HG02870 (cell line): ENCODE measurements at regions not wholly inside any gene's neighbourhood (a gene's known extent, or its start where the extent isn't known, plus 50 kb on each side); places are given as distances from the start of the nearest gene placed in this dataset.

ENCODE experiments used
- ATAC-seq: cut with Tn5 transposase; IDR thresholded peaks from one replicate; pipeline ENCODE4 v1.9.1; 2021; ENCODE audit warnings: mild to moderate bottlenecking, moderate library complexity; ENCODE audit not compliant: unreplicated experiment

GRCh38 chr2:38174131-38174530 is 98.2 kb upstream of the CYP1B1 start:
- ATAC-seq, result no peak

GRCh38 chr2:38173683-38174082 is 97.7 kb upstream of the CYP1B1 start:
- ATAC-seq, result no peak

- ATAC-seq, result no peak
Measured at GRCh38 chr2:38171208-38171855, 95.4 kb upstream of the CYP1B1 start.

GRCh38 chr2:38170733-38171132 is 94.8 kb upstream of the CYP1B1 start:
- ATAC-seq, result no peak

GRCh38 chr2:38170067-38170466 is 94.1 kb upstream of the CYP1B1 start:
- no peak for ATAC-seq

GRCh38 chr2:38168710-38169480 is 92.9 kb upstream of the CYP1B1 start:
- ATAC-seq, result no peak

DNA sequence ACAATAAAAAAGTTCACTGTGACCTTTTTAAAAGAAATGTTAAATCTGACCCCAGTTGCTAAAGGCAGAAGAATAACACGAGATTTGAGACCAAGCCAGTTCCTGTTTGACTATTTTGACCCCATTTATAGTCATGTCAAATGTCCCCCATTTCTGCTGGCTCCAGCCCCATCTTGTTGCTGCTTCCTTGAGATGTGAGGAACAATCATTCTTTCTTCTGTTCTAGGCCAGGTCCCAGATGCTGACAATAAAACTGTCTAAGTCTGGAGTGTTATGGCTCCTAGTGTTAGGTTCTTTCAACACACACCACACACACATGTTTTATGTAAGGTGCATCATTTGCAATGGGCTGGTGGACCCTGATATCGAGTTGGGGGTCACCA is 92.0 kb upstream of the CYP1B1 start:
- ATAC-seq, result no peak

GRCh38 chr2:38165698-38166097 is 89.7 kb upstream of the CYP1B1 start:
- ATAC-seq, result no peak

DNA sequence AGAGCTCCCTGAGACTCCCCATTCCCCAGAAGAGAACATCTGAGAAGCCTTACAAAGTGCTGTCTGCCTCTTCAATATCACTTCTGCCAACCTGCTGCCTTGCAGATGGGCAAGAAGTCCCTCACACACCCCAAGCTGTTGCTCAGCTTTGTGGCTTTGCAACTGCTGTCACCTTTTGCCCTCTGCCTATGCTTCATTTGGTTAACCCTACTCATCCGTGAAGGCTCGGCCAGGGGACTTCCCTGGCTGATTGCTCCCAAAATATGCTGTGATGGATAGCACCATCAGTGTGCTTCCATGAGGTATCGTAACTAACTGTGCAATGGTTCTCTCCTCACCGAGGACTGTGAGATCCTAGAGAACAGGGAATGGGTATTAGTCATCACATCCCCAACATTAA is 88.9 kb upstream of the CYP1B1 start:
- ATAC-seq, result no peak

DNA sequence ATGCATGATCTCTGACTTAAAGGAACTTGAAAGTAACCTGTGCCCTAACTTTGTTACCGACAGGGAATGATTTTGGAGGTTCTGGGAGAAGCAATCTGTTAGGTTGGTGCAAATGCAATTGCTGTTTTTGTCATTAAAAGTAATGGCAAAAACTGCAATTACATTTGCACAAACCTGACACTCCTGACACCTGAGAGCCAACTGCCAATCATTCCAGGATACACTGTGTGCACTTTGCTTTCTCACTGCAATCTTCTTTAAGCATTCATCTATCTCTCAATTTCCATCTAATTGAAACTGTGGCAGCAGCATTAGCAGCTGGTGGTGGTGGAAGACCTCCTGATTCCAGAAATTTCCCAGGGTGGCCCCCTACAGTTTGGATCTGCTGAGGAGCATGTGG is 87.6 kb upstream of the CYP1B1 start:
- no peak for ATAC-seq

- no peak for ATAC-seq
Measured at GRCh38 chr2:38163006-38163405, 87.1 kb upstream of the CYP1B1 start.

DNA sequence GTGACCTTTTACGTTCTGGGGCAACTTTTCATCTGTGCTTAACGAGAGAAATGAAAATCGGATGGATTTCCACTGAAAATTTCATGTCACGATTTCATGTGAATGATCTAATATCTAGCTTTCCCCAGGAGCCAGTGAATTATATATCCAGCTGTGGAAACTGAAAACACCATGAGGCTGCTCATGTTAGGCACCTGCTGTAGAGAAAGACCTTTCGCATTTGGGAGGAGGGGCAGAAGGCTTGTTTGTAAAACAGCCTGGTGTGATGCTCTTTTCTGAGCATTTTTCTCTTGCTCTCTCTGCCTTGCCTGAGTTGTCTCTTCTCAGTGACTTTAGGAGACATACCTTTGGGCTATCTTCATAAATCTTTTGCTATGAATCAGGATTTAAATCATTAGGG is 84.6 kb upstream of the CYP1B1 start:
- no peak for ATAC-seq

GRCh38 chr2:38159597-38159996 is 83.6 kb upstream of the CYP1B1 start:
- ATAC-seq, result no peak

GRCh38 chr2:38159191-38159590 is 83.2 kb upstream of the CYP1B1 start:
- ATAC-seq, result no peak

- no peak for ATAC-seq
Measured at GRCh38 chr2:38158378-38159118, 82.6 kb upstream of the CYP1B1 start.

GRCh38 chr2:38156436-38156835 is 80.5 kb upstream of the CYP1B1 start:
- no peak for ATAC-seq

DNA sequence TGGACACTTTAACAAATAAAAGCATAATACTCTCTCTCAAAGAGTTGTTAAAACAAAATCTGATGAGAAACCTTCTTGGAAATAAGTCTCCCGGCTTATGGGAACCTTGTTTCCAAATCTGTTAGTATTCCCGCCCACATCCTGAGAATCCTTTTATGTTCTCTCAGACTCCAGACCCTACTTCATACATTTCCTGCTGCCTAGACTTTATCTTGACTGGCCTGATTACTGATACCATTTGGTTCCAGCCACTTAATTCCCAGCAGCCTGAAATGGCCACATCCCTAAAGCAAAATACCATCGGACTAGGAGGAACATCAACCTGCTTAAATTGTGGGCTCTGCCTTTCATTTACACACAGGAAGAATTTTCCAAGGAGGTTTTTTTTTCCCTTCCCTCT is 79.1 kb upstream of the CYP1B1 start:
- no peak for ATAC-seq

DNA sequence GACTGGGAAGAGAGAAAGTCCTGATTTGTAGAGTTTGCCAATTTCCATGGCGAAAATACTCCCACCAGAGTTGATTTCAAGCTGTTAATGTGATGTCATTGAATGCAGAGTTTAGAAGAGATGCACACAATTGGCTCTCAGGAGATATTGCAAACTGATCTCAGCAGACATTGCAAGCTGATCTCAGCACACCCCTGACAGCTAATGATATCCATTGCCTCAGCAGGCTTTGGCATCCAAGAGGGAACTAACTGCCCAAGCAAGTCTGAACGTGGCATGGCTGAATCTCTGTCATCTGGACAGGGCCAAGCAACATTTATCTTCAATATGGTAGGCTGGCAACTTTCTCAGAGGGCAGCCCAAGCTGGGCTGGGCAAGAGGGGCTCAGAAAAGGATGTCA is 78.4 kb upstream of the CYP1B1 start:
- ATAC-seq, result no peak

DNA sequence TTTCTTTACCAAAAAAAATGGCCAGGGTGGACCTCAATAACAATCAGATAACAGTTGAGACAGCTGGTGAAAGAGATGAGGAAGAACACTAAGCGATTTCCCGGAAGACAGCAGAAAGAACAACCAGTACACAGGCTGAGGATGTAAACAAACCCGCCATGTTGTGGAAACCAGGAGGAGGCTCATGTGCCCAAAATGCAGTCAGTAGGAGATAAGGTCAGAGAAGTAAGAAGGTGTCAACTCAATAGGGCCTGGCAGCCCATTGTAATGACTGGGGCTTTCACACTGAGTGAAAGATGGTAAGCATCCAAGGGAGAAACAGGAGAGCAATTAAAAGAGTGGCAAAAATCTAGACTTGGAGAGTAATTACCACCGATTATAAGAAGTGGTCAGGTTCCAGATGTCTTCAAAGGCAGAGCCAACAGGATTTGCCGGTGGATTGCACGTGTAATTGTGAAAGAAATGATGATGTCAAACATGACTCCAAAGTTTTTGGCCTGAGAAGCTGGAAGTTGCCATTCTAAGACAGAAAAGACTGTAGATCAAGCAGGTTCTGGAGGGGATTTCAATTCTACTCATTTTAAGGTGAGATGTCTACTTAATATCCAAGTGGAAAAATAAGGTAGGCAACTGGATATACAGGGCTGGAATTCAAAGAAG is 77.7 kb upstream of the CYP1B1 start:
- ATAC-seq, result no peak

- no peak for ATAC-seq
Measured at GRCh38 chr2:38152913-38153312, 77.0 kb upstream of the CYP1B1 start.

DNA sequence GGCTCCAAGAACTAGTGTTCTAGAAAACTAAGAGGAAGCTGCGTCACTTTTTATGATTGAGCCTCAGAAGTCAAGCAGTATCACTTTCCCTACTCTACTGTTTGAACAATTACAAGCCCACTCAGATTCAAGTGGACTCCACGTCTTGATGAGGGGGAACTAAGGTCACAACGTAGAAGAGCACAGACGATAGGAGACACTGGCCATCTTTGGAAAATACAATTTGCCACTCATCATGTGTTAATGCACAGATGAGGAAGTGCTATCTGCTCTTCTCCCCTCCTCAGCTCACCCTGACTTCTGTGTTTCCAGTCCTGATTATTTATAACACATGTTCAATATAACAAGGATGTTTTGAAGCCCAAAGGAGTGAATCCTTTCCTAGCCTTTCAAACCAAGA is 76.1 kb upstream of the CYP1B1 start:
- no peak for ATAC-seq

DNA sequence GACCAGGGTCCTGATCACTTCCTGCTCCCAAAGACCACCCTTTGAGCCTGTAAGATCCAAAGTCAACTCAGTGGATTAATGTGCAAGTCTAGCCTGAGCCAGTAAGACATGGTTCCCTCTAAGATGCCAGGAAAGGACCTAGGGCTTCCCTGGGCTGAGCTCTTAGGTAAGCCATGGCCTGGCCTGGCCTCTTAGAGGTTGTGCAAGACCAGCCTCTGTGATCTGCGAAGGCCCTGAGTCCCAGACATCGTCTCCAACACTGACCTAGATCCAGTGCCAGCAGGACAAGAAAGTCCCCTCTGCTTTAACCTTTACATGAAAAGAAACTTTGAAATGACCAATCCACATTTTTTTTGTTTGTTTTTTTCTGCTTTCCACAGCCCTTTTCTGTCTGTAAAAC is 73.6 kb upstream of the CYP1B1 start:
- no peak for ATAC-seq
